ENCODE measurements at regions not wholly inside any gene's neighbourhood (a gene's known extent, or its start where the extent isn't known, plus 50 kb on each side); places are given as distances from the start of the nearest gene placed in this dataset.

GRCh38 chr5:143488381-143488780 lies 84.9 kb upstream of the NR3C1 start:
- no peak overlapping the region for H2AFZ ChIP-seq (ENCODE audit: control insufficient read depth, low read length)
- no peak overlapping the region for H3K9ac ChIP-seq (ENCODE audit: control insufficient read depth, extremely low read depth, insufficient read depth, low read length)
- H3K27me3 ChIP-seq (ENCODE audit: control insufficient read depth, extremely low read depth, insufficient read depth, low read length): no peaks in the 10 kb centered on the region
- dilution Hi-C loops (cut with MboI; ENCODE audit: extremely low pct_ligation_motif_present, low sequenced_read_pairs): no loop called here
- no peaks in the 10 kb centered on the region for H3K36me3 ChIP-seq (ENCODE audit: control insufficient read depth in 2 of 2, extremely low read depth in 1 of 2, insufficient read depth in 2 of 2, low read length in 2 of 2)
- no peaks in the 10 kb centered on the region for H3K79me2 ChIP-seq (ENCODE audit: control insufficient read depth, insufficient read depth, low read length)
- TF ChIP-seq EZH2 (IDR thresholded peaks at IDR 0.05; ENCODE audit: low read length): no peak
- no peak for TF ChIP-seq CTCF (optimal IDR thresholded peaks at IDR 0.05 in 1 of 3, IDR thresholded peaks at IDR 0.05 in 1 of 3, conservative IDR thresholded peaks at IDR 0.05 in 1 of 3; ENCODE audit: extremely low read depth in 1 of 3, insufficient read depth in 2 of 3, low read length in 3 of 3)
- DNase-seq (ENCODE audit: low read depth, low spot score) (no peak), FAIRE-seq (no peak)
- H4K20me1 ChIP-seq (ENCODE audit: control insufficient read depth, extremely low read depth, insufficient read depth, low read length): no peaks in the 10 kb centered on the region
- H3K4me2 ChIP-seq (ENCODE audit: control insufficient read depth, extremely low read depth, insufficient read depth, low read depth, low read length): no peak overlapping the region
- H3K4me3 ChIP-seq (ENCODE audit: control insufficient read depth in 2 of 3, extremely low read depth in 1 of 3, insufficient read depth in 2 of 3, low read depth in 1 of 3, low read length in 3 of 3): no peak overlapping the region
- H3K9me3 ChIP-seq (ENCODE audit: control insufficient read depth, low read depth, low read length): no peaks in the 10 kb centered on the region
- no peak overlapping the region for H3K27ac ChIP-seq (ENCODE audit: control insufficient read depth, insufficient read depth, low read length)
- H3K9me1 ChIP-seq (ENCODE audit: control insufficient read depth, extremely low read depth, insufficient read depth, low read length): no peaks in the 10 kb centered on the region
- H3K4me1 ChIP-seq (ENCODE audit: control insufficient read depth, extremely low read depth, insufficient read depth, low read length): no peaks in the 10 kb centered on the region

- TF ChIP-seq CTCF (optimal IDR thresholded peaks at IDR 0.05 in 1 of 3, IDR thresholded peaks at IDR 0.05 in 1 of 3, conservative IDR thresholded peaks at IDR 0.05 in 1 of 3; ENCODE audit: extremely low read depth in 1 of 3, insufficient read depth in 2 of 3, low read length in 3 of 3): no peak
- TF ChIP-seq EZH2 (IDR thresholded peaks at IDR 0.05; ENCODE audit: low read length): no peak
- Histone ChIP-seq H3K9ac (ENCODE audit: control insufficient read depth, extremely low read depth, insufficient read depth, low read length) (no peak overlapping the region), H3K4me2 (ENCODE audit: control insufficient read depth, extremely low read depth, insufficient read depth, low read depth, low read length) (no peak overlapping the region), H3K36me3 (ENCODE audit: control insufficient read depth in 2 of 2, extremely low read depth in 1 of 2, insufficient read depth in 2 of 2, low read length in 2 of 2) (no peaks in the 10 kb centered on the region), H2AFZ (ENCODE audit: control insufficient read depth, low read length) (no peak overlapping the region), H3K79me2 (ENCODE audit: control insufficient read depth, insufficient read depth, low read length) (no peaks in the 10 kb centered on the region), H3K4me1 (ENCODE audit: control insufficient read depth, extremely low read depth, insufficient read depth, low read length) (no peaks in the 10 kb centered on the region), H3K27ac (ENCODE audit: control insufficient read depth, insufficient read depth, low read length) (no peak overlapping the region), H3K9me1 (ENCODE audit: control insufficient read depth, extremely low read depth, insufficient read depth, low read length) (no peaks in the 10 kb centered on the region), H3K27me3 (ENCODE audit: control insufficient read depth, extremely low read depth, insufficient read depth, low read length) (no peaks in the 10 kb centered on the region), H3K9me3 (ENCODE audit: control insufficient read depth, low read depth, low read length) (no peaks in the 10 kb centered on the region), H4K20me1 (ENCODE audit: control insufficient read depth, extremely low read depth, insufficient read depth, low read length) (no peaks in the 10 kb centered on the region), H3K4me3 (ENCODE audit: control insufficient read depth in 2 of 3, extremely low read depth in 1 of 3, insufficient read depth in 2 of 3, low read depth in 1 of 3, low read length in 3 of 3) (no peak overlapping the region)
- dilution Hi-C loops (cut with MboI; ENCODE audit: extremely low pct_ligation_motif_present, low sequenced_read_pairs): no loop called here
- FAIRE-seq: no peak
- DNase-seq (ENCODE audit: low read depth, low spot score): no peak
Measured at GRCh38 chr5:143484601-143485000, 81.1 kb upstream of the NR3C1 start.
